Fibroblast of peridontal ligament (primary cell): ENCODE measurements at regions not wholly inside any gene's neighbourhood (a gene's known extent, or its start where the extent isn't known, plus 50 kb on each side); places are given as distances from the start of the nearest gene placed in this dataset.

ENCODE experiments used
- DNase-seq: peaks from one replicate; pipeline ENCODE4 v3.0.0-alpha.2; 2010; ENCODE audit errors: extremely low read depth

DNA sequence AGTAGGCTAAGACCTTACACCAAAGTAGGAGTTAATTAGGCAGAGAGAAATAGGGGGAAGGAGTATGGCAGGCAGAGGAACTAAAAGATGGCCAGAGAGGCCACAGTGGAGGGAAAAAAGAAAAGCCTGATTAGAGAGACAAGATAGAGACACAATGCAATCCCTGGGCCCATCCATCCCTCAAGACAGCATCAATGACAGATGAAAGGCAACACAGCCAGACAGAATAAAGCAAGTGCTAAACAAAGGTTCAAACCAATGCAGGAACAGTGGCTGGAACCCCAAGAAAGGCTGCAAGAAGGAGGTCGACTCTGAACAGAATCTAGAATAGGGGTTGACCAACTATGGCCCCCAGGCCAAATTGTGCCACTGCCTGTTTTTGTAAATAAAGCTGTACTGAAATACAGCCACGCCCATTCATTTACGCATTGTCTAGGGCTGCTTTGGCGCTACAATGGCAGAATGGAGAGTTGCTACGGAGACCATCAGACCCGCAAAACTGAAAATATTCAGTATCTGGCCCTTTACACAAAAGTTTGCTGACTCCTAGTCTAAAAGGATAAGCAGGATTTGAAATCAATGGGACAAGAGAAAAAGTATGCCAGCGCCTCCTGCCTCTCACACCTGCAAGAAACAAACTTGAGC lies 473.3 kb upstream of the PSMD7 start:
- DNase-seq: no peak

DNA sequence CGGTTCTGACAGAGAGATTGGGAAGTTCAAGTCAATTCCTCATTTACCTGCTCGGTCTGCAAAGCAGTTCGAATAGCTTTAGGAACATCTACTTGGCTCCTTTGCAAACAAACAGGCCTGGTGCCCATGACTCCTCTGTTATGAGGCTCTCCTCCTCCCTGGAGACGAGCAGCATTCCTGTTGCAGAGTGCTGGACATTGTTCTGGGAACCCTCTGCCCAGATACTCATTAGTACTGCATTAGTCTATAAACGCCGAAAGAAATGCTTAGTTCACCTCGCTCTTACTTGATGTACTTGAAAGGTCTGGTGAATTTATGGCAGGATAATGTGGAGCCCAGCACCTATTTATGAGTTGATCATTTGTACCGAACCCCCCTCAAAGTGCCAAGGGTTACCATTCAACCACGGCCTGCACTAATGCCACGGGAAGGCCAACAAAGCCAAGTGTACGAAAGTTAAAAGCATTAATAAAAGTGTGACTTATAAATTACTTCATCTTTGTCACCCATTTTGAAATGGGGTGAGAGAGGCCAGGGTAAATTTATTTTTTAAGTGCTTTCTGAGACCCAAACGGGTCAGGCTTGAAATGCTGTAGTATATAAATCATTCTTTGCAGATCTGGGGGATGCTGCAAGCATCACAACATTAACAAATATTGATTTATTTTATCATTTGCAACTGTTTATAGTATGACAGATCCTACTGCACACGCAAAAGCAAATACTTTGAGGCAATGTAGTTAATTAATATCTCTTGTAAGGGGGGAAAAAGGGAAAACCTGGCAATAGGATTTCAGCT lies 478.9 kb upstream of the PSMD7 start:
- DNase-seq: no peak

DNA sequence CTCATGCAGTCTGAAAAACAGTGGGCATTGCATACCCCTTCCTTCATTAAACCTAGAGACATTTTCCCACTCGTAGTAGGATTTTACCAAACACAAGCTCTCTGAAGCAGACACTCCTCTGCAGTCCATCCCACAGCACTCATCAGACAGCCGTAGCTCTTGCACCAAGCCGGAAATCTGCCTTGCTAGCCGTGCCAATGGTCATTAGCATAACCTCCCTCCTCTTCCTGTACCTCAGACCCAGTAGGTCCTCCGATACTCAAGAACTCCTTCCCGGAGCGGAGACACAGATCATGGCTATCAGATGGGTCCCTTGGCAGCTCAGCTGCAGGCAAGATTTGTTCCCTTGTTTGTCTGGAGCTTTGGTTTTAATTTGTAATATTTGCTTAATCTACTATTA lies 483.1 kb upstream of the PSMD7 start:
- DNase-seq: no peak

GRCh38 chr16:73804456-73804855 lies 492.2 kb upstream of the PSMD7 start:
- DNase-seq: no peak

GRCh38 chr16:73798471-73798870 lies 498.1 kb upstream of the PSMD7 start:
- no peak for DNase-seq

- no peak for DNase-seq
These were observed 499.5 kb upstream of the PSMD7 start for GRCh38 chr16:73797115-73797514.

- DNase-seq: no peak
These were observed 500.4 kb upstream of the PSMD7 start for GRCh38 chr16:73796241-73796640.

- peak; percentile 2 for DNase-seq
These were observed 501.6 kb upstream of the PSMD7 start for GRCh38 chr16:73794994-73795393.

- no peak for DNase-seq
These were observed 502.7 kb upstream of the PSMD7 start for GRCh38 chr16:73793871-73794437.

DNA sequence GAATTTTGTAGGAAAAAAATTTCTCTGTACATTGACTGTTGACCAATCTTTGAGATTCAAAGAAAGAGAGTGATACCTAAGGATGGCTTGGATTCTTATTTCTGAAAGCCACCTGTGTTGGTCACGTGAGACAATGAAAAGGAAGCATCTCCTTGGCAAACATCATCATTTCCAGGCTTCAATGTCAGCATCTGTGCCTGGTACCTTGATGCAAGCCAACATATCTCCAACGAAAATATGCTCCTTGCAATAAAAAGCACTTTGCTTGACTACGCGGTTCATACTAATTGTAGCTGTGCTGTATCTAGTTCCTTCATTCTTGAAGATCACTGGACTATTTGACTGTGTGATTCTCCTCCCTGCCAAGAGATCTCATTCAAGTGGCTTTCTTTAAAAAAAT lies 503.4 kb upstream of the PSMD7 start:
- DNase-seq: no peak

DNA sequence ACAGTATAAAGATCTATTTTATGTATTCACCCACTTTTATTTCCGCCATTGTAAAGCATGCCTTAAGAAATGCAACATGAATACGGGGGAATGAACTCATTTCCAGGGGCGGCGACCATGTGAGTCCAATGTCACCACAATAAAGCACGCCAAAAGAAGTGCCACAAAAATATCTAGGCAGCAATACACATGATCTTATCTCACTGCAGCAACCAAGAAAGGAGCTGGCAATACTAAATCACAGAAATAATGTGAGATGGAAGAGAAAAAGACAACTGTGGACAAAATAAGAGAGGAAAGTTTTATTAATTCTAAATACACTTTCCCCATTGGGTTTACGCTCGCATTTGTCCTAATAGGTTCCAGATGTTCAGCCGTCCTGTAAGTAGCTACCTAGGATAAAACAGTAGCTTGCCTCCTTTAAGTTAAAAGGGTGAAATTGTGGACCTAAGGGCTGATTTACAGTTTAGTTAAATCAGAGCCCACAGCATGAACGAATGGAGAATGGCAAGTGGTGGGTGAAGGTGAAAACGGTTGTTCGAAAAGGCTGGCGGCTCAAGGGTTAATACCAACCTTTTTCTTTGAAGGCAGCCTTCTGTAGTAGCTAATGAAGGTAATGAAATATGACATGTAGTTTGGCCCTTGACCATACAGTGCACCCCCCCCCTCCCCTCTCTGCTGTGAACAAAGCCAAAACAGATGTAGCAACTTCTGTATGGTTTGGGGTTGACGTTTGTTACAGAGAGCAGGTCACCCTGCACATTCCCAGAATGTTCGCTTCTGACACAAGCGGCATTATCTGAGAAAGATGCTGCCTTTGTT lies 504.2 kb upstream of the PSMD7 start:
- DNase-seq: no peak

- no peak for DNase-seq
These were observed 515.3 kb upstream of the PSMD7 start for GRCh38 chr16:73781297-73781696.

GRCh38 chr16:73778887-73779286 lies 517.7 kb upstream of the PSMD7 start:
- DNase-seq: no peak

DNA sequence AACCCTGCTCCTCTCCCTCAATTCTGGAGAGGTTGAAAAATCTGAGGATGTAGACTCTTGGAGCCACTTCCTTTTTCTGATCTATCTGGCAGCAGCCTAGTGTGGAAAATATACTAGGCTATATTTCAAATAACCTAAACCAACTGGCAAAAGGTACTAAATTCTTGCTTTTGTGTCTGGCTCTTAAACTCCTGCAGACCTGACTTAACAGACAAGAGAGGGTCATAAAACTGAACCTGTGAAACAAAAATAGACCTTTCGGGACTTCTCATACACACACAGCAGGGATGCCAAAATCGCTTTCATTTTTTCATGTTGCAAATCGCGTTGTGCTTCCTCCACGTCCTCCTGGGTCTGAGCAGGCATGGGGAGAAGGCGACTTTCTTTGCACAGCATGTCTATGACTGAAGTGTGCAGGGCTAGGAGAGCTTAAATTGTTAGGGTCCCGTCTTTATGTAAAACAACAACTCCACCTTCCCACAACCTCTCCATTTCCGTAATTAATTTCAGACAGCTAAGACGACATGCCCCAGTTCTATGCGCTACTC lies 520.7 kb upstream of the PSMD7 start:
- no peak for DNase-seq

GRCh38 chr16:73771196-73772064 lies 525.2 kb upstream of the PSMD7 start:
- no peak for DNase-seq

DNA sequence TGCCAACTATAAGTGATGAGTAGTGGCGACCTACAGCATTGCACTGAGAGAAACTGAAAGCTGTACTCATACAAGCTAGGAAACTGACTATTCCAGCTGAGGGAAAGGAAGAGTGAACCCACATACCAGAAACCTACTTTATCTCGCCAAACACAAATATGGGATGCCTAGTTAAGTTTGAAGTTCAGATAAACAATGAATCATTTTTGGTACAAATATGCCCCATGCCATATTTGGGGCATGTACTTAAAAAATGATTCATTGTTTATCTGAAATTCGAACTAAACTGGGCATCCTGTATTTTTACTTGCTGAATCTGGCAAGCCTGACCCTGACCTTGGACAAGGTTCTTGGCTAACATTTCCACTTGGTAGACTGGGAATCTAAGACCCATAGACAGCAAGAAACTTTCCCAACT lies 527.8 kb upstream of the PSMD7 start:
- peak; percentile 47 for DNase-seq

DNA sequence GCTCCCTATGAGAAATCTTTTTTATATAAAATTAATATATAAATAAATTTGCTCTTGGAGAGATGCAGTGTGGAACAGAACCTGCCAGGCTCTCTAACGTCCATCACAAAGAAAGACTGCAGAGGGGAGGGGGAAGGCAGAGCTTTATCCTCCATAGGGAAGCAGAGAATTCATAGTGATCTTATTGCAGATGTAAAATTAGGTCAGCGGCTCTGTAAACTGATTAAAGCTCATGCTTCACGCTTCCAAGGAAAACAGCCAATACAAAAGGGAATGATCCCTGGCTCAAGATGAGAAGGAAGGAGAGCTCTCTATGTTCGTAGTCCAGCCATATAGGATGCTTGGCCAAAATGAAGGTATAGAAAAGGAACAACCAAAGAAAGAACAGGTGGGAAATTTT lies 532.3 kb upstream of the PSMD7 start:
- DNase-seq: no peak

GRCh38 chr16:73756289-73757178 lies 540.1 kb upstream of the PSMD7 start:
- no peak for DNase-seq

DNA sequence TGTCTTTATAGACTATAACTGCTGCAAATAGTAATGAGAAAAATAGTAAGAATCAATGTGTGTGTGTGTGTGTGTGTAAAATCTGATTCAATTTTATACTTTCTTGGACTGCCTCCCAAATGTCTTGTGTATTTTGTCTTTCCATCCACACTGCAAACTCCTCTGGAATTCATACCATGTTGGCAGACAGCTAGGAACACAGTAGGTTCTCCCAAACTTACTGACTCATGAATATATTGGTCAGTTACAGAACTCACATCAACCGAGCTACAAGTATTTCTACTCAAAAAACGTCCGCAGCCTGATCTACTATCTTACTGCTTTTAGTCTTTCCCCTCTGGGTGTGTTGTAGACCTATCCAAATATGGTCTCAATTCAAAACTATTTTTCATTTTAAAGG lies 542.7 kb upstream of the PSMD7 start:
- DNase-seq: no peak

DNA sequence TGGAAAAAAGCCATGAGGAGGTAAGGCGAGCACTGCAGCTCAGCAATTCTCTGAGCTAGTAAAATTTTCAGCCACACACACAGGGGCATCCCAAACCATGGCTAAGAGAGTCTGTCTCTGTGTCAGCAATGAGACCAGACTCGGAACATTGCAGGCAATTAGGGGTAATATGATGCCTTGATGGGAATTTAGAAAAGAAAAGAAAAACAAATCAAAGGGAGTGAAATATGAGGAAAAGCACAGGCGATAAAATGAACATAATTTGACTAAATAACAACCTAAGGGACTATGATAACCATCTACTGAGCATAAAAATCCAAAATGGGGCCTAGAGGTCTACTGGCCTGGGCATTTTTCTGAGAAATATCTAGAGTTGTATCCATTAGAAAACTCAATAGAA lies 546.0 kb upstream of the PSMD7 start:
- DNase-seq: no peak
